ENCODE measurements at regions not wholly inside any gene's neighbourhood (a gene's known extent, or its start where the extent isn't known, plus 50 kb on each side); places are given as distances from the start of the nearest gene placed in this dataset.

DNA sequence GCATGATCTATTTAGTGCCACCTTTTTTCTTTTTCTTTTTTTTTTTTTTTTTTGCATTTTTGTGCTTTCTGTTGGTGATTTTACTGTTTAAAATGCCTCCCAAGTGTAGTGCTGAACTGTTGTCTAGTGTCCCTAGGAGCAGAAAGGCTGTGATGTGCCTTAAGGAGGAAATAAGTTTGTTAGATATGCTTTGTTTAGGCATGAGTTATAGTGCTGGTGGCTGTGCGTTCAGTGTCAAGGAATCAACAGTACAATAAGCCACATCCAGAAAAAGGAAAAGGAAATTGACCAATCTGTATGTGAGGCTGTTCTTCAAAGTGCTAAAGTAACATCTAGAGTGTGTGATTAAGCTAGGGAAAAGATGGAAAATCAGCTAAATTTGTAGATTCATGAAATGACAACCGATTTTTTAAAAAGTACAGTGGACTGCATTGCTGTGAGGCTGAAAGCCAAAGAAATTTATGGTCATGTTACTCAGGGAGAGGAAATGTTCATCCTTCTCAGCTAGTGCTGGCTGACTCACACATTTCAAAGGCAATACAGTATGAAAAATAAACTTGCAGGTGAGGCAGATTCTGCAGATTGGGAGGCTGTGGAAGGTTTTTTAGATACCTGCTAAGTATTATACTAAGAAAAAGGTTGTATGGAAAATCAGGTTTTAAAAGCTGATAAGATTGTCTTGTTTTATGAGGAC is 122.7 kb upstream of the ADCY1 start:
- TF ChIP-seq, protein P1, sequence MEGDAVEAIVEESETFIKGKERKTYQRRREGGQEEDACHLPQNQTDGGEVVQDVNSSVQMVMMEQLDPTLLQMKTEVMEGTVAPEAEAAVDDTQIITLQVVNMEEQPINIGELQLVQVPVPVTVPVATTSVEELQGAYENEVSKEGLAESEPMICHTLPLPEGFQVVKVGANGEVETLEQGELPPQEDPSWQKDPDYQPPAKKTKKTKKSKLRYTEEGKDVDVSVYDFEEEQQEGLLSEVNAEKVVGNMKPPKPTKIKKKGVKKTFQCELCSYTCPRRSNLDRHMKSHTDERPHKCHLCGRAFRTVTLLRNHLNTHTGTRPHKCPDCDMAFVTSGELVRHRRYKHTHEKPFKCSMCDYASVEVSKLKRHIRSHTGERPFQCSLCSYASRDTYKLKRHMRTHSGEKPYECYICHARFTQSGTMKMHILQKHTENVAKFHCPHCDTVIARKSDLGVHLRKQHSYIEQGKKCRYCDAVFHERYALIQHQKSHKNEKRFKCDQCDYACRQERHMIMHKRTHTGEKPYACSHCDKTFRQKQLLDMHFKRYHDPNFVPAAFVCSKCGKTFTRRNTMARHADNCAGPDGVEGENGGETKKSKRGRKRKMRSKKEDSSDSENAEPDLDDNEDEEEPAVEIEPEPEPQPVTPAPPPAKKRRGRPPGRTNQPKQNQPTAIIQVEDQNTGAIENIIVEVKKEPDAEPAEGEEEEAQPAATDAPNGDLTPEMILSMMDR (IDR thresholded peaks at IDR 0.05): no peak
- TF ChIP-seq POLR2A (IDR thresholded peaks at IDR 0.05): no peak
